A673 (cell line): ENCODE measurements at regions not wholly inside any gene's neighbourhood (a gene's known extent, or its start where the extent isn't known, plus 50 kb on each side); places are given as distances from the start of the nearest gene placed in this dataset.

Experiments
- EZH2 ChIP-seq: fragments of 200-600 bp; sonication (generic); IDR thresholded peaks from 2 replicates; pipeline ENCODE4 v1.6.1; 2017; ENCODE audit warnings: borderline replicate concordance, low read depth, mild to moderate bottlenecking, mixed read lengths, antibody characterized with exemption, low read length; ENCODE audit not compliant: poor library complexity, severe bottlenecking
- TF ChIP-seq, protein P1 (sequence below): fragments of 300-800, 200-600 bp; sonication (generic); conservative IDR thresholded peaks from 2 replicates; pipeline ENCODE4 v1.5.1; 2017; ENCODE audit warnings: low read depth, mild to moderate bottlenecking, antibody characterized with exemption, low read length, moderate library complexity, mixed read lengths

DNA sequence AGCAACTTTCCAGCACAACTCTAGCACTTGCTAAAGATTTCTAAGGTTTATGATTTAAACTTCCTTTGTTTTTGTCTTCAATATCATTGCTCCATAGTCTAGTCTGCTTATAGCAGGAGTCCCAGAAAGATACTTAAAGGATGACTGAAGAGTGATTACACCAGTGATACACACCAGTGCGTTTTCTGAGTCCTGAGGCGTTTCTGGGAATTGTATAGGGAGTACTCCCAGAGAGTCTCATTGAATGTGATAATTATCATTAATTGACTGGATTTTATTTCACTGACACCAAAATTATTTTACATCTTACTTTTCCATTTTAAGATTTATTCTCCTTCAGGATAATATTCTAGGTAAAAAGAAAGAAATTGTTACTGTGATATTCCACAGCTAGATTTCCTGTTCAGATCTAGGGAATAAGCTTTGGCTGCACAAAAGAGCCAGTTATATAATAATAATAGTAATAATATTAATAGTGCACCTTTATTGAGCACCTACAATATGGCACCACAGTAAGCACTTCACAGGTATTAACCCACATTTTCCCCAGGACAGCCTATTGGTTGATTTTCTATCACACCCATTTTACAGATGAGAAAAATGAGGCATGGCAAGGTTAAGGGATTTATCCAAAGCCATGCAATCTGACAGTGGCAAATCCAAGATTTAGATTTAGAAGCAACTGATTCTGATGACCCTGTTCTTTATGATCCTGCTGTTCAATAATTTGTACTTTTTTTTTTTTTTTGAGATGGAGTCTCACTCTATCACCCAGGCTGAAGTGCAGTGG is 62.6 kb downstream of the IRX5 start:
- TF ChIP-seq, protein P1, sequence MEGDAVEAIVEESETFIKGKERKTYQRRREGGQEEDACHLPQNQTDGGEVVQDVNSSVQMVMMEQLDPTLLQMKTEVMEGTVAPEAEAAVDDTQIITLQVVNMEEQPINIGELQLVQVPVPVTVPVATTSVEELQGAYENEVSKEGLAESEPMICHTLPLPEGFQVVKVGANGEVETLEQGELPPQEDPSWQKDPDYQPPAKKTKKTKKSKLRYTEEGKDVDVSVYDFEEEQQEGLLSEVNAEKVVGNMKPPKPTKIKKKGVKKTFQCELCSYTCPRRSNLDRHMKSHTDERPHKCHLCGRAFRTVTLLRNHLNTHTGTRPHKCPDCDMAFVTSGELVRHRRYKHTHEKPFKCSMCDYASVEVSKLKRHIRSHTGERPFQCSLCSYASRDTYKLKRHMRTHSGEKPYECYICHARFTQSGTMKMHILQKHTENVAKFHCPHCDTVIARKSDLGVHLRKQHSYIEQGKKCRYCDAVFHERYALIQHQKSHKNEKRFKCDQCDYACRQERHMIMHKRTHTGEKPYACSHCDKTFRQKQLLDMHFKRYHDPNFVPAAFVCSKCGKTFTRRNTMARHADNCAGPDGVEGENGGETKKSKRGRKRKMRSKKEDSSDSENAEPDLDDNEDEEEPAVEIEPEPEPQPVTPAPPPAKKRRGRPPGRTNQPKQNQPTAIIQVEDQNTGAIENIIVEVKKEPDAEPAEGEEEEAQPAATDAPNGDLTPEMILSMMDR, result no peak
- TF ChIP-seq EZH2, result no peak
